ENCODE measurements at regions not wholly inside any gene's neighbourhood (a gene's known extent, or its start where the extent isn't known, plus 50 kb on each side); places are given as distances from the start of the nearest gene placed in this dataset.

- TF ChIP-seq POLR2A (IDR thresholded peaks at IDR 0.05) = no peak
- Histone ChIP-seq H3K9me3 (peaks cover 0 to 13% (median 4%) of the 10 kb centered on the region in 4 donors), H3K27ac (no peak overlapping the region), H3K4me1 (no peaks in the 10 kb centered on the region), H3K36me3 (no peaks in the 10 kb centered on the region), H3K27me3 (peaks cover 0 to 6% (median 0%) of the 10 kb centered on the region in 3 donors), H3K4me3 (no peak overlapping the region)
- no peak for DNase-seq
- intact Hi-C loops (cut with DNase I; ENCODE audit: low total_unique reads) = no loop called here
- WGBS, 5 donors = 42 to 61% (median 50%) methylated on average over 2 of the region's 2 CpGs
Observed at GRCh38 chr5:173523388-173523787, 93.1 kb downstream of the BOD1 start.

DNA sequence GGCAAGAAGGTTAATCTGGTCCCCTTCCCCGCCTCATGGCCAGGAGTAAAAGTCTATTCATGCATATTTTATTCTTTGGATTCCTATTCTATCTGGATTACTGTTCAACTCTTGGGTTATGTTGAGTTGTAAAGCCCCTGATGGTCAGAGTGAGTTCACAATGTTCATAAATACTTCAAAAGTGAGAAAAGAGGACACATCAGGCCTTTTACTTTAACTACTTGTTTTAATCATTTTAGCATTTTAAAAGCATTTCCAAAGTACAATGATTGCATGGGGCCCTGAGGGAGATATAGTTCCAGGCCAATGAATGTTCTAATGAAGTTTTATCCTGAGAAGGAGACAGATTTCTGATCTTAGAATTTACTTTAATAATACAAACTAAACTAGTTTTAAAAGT lies 93.9 kb downstream of the BOD1 start:
- TF ChIP-seq, protein P1, sequence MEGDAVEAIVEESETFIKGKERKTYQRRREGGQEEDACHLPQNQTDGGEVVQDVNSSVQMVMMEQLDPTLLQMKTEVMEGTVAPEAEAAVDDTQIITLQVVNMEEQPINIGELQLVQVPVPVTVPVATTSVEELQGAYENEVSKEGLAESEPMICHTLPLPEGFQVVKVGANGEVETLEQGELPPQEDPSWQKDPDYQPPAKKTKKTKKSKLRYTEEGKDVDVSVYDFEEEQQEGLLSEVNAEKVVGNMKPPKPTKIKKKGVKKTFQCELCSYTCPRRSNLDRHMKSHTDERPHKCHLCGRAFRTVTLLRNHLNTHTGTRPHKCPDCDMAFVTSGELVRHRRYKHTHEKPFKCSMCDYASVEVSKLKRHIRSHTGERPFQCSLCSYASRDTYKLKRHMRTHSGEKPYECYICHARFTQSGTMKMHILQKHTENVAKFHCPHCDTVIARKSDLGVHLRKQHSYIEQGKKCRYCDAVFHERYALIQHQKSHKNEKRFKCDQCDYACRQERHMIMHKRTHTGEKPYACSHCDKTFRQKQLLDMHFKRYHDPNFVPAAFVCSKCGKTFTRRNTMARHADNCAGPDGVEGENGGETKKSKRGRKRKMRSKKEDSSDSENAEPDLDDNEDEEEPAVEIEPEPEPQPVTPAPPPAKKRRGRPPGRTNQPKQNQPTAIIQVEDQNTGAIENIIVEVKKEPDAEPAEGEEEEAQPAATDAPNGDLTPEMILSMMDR (IDR thresholded peaks at IDR 0.05) = no peak
- TF ChIP-seq EP300 (IDR thresholded peaks at IDR 0.05) (no peak), POLR2AphosphoS5 (IDR thresholded peaks at IDR 0.05) (no peak), POLR2A (IDR thresholded peaks at IDR 0.05) (no peak)
- WGBS, 5 donors = 43 to 74% (median 69%) methylated on average over 1 of the region's 1 CpG
- Histone ChIP-seq H3K27ac (no peak overlapping the region), H3K4me3 (no peak overlapping the region), H3K9me3 (peaks cover 0 to 13% (median 4%) of the 10 kb centered on the region in 4 donors), H3K4me1 (no peaks in the 10 kb centered on the region), H3K36me3 (no peaks in the 10 kb centered on the region), H3K27me3 (peaks cover 0 to 6% (median 0%) of the 10 kb centered on the region in 3 donors)
- intact Hi-C loops (cut with DNase I; ENCODE audit: low total_unique reads) = no loop called here
- no peak for DNase-seq

- TF ChIP-seq POLR2A (IDR thresholded peaks at IDR 0.05) (no peak), EP300 (IDR thresholded peaks at IDR 0.05) (no peak)
- TF ChIP-seq, protein P1 (IDR thresholded peaks at IDR 0.05) = no peak
- Histone ChIP-seq H3K27ac (no peak overlapping the region), H3K27me3 (peaks cover 0 to 6% (median 0%) of the 10 kb centered on the region in 3 donors), H3K4me1 (no peaks in the 10 kb centered on the region), H3K4me3 (no peak overlapping the region), H3K36me3 (no peaks in the 10 kb centered on the region), H3K9me3 (peaks cover 0 to 13% (median 4%) of the 10 kb centered on the region in 4 donors)
- WGBS, 5 donors = 81 to 90% (median 83%) methylated on average over 6 of the region's 6 CpGs
- no peak for DNase-seq
- intact Hi-C loops (cut with DNase I; ENCODE audit: low total_unique reads) = no loop called here
Observed at GRCh38 chr5:173518856-173519255, 97.6 kb downstream of the BOD1 start.

- no peak overlapping the region for H3K27ac ChIP-seq
Observed at GRCh38 chr5:173517648-173518047, 98.8 kb downstream of the BOD1 start.

GRCh38 chr5:173515526-173515925 lies 100.9 kb downstream of the BOD1 start:
- TF ChIP-seq POLR2AphosphoS5 (IDR thresholded peaks at IDR 0.05) (no peak), POLR2A (IDR thresholded peaks at IDR 0.05) (no peak), EP300 (IDR thresholded peaks at IDR 0.05) (no peak)
- TF ChIP-seq, protein P1 (IDR thresholded peaks at IDR 0.05) = no peak
- WGBS, 5 donors = 11 to 35% (median 22%) methylated on average over 1 of the region's 1 CpG

More at GRCh38 chr5:173517648-173518047, 98.8 kb downstream of the BOD1 start:
- Histone ChIP-seq H3K27me3 (peaks cover 0 to 6% (median 0%) of the 10 kb centered on the region in 3 donors), H3K36me3 (no peaks in the 10 kb centered on the region), H3K4me1 (no peaks in the 10 kb centered on the region), H3K4me3 (no peak overlapping the region), H3K9me3 (peaks cover 0 to 13% (median 4%) of the 10 kb centered on the region in 4 donors)
- no peak for DNase-seq
- intact Hi-C loops (cut with DNase I; ENCODE audit: low total_unique reads) = no loop called here
- WGBS, 5 donors = 73 to 85% (median 77%) methylated on average over 3 of the region's 3 CpGs
- TF ChIP-seq EP300 (IDR thresholded peaks at IDR 0.05) (no peak), POLR2A (IDR thresholded peaks at IDR 0.05) (no peak), POLR2AphosphoS5 (IDR thresholded peaks at IDR 0.05) (no peak)
- TF ChIP-seq, protein P1 (IDR thresholded peaks at IDR 0.05) = no peak

More at GRCh38 chr5:173515526-173515925, 100.9 kb downstream of the BOD1 start:
- Histone ChIP-seq H3K4me3 (no peak overlapping the region), H3K36me3 (no peaks in the 10 kb centered on the region), H3K27me3 (peaks cover 0 to 6% (median 0%) of the 10 kb centered on the region in 3 donors), H3K27ac (no peak overlapping the region), H3K9me3 (peaks cover 0 to 7% (median 0%) of the 10 kb centered on the region in 4 donors), H3K4me1 (no peaks in the 10 kb centered on the region)
- intact Hi-C loops (cut with DNase I; ENCODE audit: low total_unique reads) = no loop called here
- DNase-seq = no peak

Measured in stomach (tissue), 8 donors.